Transverse colon (tissue), 4 donors: ENCODE measurements at regions not wholly inside any gene's neighbourhood (a gene's known extent, or its start where the extent isn't known, plus 50 kb on each side); places are given as distances from the start of the nearest gene placed in this dataset.

Experiments used
- DNase-seq: peaks from one replicate; pipeline ENCODE4 v3.0.0-alpha.2; 2019
- H3K27ac ChIP-seq, 4 donors: fragments of 200-600 bp; sonication (generic); 2 replicates each; pipeline ENCODE4 v1.5.1; 2016 to 2018; ENCODE audit warnings: inconsistent platforms in 4 of 4
- H3K27me3 ChIP-seq: fragments of 200-600 bp; sonication (generic); 2 replicates; pipeline ENCODE4 v1.5.1; 2017; ENCODE audit warnings: inconsistent platforms
- H3K36me3 ChIP-seq, 4 donors: fragments of 200-600 bp; sonication (generic); 2 replicates each; pipeline ENCODE4 v1.5.1; 2017 to 2019; ENCODE audit warnings: inconsistent platforms in 4 of 4
- H3K4me1 ChIP-seq, 4 donors: fragments of 200-600 bp; sonication (generic); 2 replicates each; pipeline ENCODE4 v1.5.1; 2017 to 2020; ENCODE audit warnings: inconsistent platforms in 4 of 4
- H3K4me3 ChIP-seq, 4 donors: fragments of 200-600 bp; sonication (generic); 1 replicate in 1 of 4; 2 replicates in 3 of 4; pipeline versions ENCODE4 v1.5.1 to v1.6.1; 2017 to 2019; ENCODE audit warnings: inconsistent platforms in 4 of 4
- H3K9me3 ChIP-seq, 2 donors: fragments of 200-600 bp; sonication (generic); 2 replicates each; pipeline ENCODE4 v1.5.1; 2017 to 2019; ENCODE audit warnings: inconsistent platforms in 2 of 2
- CTCF ChIP-seq, 5 experiments: fragments of 200-600 bp in 3 of 5; fragments of 450-650 bp in 2 of 5; sonication (generic) in 3 of 5; IDR thresholded peaks; 1 replicate in 2 of 5; 2 replicates in 3 of 5; pipeline ENCODE4 v1.5.1; 2016 to 2017; ENCODE audit warnings: antibody characterized with exemption in 5 of 5, inconsistent platforms in 3 of 5, mild to moderate bottlenecking in 2 of 5, moderate library complexity in 1 of 5
- EP300 ChIP-seq: sonication (generic); formaldehyde crosslinking; IDR thresholded peaks from one replicate; pipeline ENCODE4 v1.6.1; 2017; ENCODE audit warnings: antibody characterized with exemption, low read depth
- POLR2A ChIP-seq: fragments of 450-650 bp; IDR thresholded peaks from one replicate; pipeline ENCODE4 v1.6.1; 2016; ENCODE audit warnings: antibody characterized with exemption, mild to moderate bottlenecking, moderate library complexity
- POLR2AphosphoS5 ChIP-seq, 3 donors: sonication (generic); formaldehyde crosslinking; IDR thresholded peaks; one replicate each; pipeline ENCODE4 v1.6.1; 2016; ENCODE audit warnings: antibody characterized with exemption in 3 of 3
- WGBS, 2 donors: methylation state at CpG; one replicate each; pipeline ENCODE4 v1.1.5; 2018; ENCODE audit warnings: low coverage in 1 of 2; 5-methylcytosine and 5-hydroxymethylcytosine counted together
- in situ Hi-C, 4 donors: fragments of 200-750 bp; cut with MboI; loops; one replicate each; pipeline versions ENCODE4 v1.15.0 to v1.15.1; 2017; ENCODE audit warnings: low sequenced_read_pairs in 3 of 4, low pct_ligation_motif_present in 1 of 4, low pct_unique_long_range_greater_than_20kb in 1 of 4
- intact Hi-C: fragments of 100-400 bp; cut with DNase I; formaldehyde crosslinking; loops from one replicate; pipeline ENCODE4 v1.15.1; 2023; ENCODE audit warnings: low total_unique reads

GRCh38 chr2:144097440-144098225 is 422.3 kb downstream of the ZEB2 start:
- H3K9me3 ChIP-seq: no peaks in the 10 kb centered on the region
- no peaks in the 10 kb centered on the region for H3K36me3 ChIP-seq
- 79 to 96% methylated on average over 4 to 6 of the region's 6 CpGs for WGBS, 2 donors
- no peak for DNase-seq
- no peaks in the 10 kb centered on the region for H3K27me3 ChIP-seq
- in situ Hi-C loops (no loop called here), intact Hi-C loops (no loop called here)
- TF ChIP-seq POLR2A: no peak
- TF ChIP-seq EP300: no peak
- no peak for TF ChIP-seq CTCF (IDR thresholded peaks at IDR 0.05)
- no peak for TF ChIP-seq POLR2AphosphoS5 (IDR thresholded peaks at IDR 0.05)
- no peaks in the 10 kb centered on the region for H3K4me1 ChIP-seq
- H3K27ac ChIP-seq: no peak overlapping the region
- H3K4me3 ChIP-seq: no peak overlapping the region

GRCh38 chr2:144096531-144096930 is 423.4 kb downstream of the ZEB2 start:
- in situ Hi-C loops (no loop called here), intact Hi-C loops (no loop called here)
- no peaks in the 10 kb centered on the region for H3K9me3 ChIP-seq
- H3K4me1 ChIP-seq: no peaks in the 10 kb centered on the region
- DNase-seq: no peak
- TF ChIP-seq EP300: no peak
- no peak for TF ChIP-seq POLR2AphosphoS5 (IDR thresholded peaks at IDR 0.05)
- no peak for TF ChIP-seq POLR2A
- no peak for TF ChIP-seq CTCF (IDR thresholded peaks at IDR 0.05)
- 86 to 88% methylated on average over 1 to 2 of the region's 2 CpGs for WGBS, 2 donors
- H3K4me3 ChIP-seq: no peak overlapping the region
- no peak overlapping the region for H3K27ac ChIP-seq
- H3K36me3 ChIP-seq: no peaks in the 10 kb centered on the region
- no peaks in the 10 kb centered on the region for H3K27me3 ChIP-seq

GRCh38 chr2:144094408-144095151 is 425.3 kb downstream of the ZEB2 start:
- Histone ChIP-seq H3K9me3 (no peaks in the 10 kb centered on the region), H3K27me3 (no peaks in the 10 kb centered on the region), H3K27ac (no peak overlapping the region), H3K4me3 (no peak overlapping the region), H3K36me3 (no peaks in the 10 kb centered on the region), H3K4me1 (no peaks in the 10 kb centered on the region)
- no peak for DNase-seq
- 91 to 92% methylated on average over 3 to 5 of the region's 5 CpGs for WGBS, 2 donors
- in situ Hi-C loops: no loop called here
- intact Hi-C loops: no loop called here
- TF ChIP-seq POLR2A (no peak), POLR2AphosphoS5 (IDR thresholded peaks at IDR 0.05) (no peak), EP300 (no peak), CTCF (IDR thresholded peaks at IDR 0.05) (no peak)

GRCh38 chr2:144091622-144092021 is 428.3 kb downstream of the ZEB2 start:
- Histone ChIP-seq H3K27me3 (no peaks in the 10 kb centered on the region), H3K36me3 (no peaks in the 10 kb centered on the region), H3K27ac (no peak overlapping the region), H3K9me3 (no peaks in the 10 kb centered on the region), H3K4me1 (no peaks in the 10 kb centered on the region), H3K4me3 (no peak overlapping the region)
- 97 to 99% methylated on average over 3 of the region's 3 CpGs for WGBS, 2 donors
- in situ Hi-C loops: no loop called here
- no peak for DNase-seq
- TF ChIP-seq EP300: no peak
- no peak for TF ChIP-seq POLR2A
- no peak for TF ChIP-seq CTCF (IDR thresholded peaks at IDR 0.05)
- no peak for TF ChIP-seq POLR2AphosphoS5 (IDR thresholded peaks at IDR 0.05)
- intact Hi-C loops: no loop called here
